PC-3 (cell line): ENCODE measurements at regions not wholly inside any gene's neighbourhood (a gene's known extent, or its start where the extent isn't known, plus 50 kb on each side); places are given as distances from the start of the nearest gene placed in this dataset.

Experiments
- ATAC-seq: fragments of 200-7000 bp; cut with Tn5 transposase; 2 replicates; pipeline ENCODE4 v1.9.1; 2020; ENCODE audit warnings: mild to moderate bottlenecking, moderate library complexity
- BruUV-seq: library from RNA; stranded (reverse); fragments of 400-500 nt; replicated peaks from 2 replicates; lab custom pipeline; 2021; lab: Mats Ljungman, UMichigan
- CTCF ChIA-PET: fragments of 300-600 bp; sonication (Branson Sonifier 250); formaldehyde crosslinking; loops from one replicate; lab custom pipeline; 2022; ENCODE audit warnings: antibody characterized with exemption; lab: Charles Lee
- POLR2A ChIA-PET: fragments of 300-600 bp; sonication (Branson Sonifier 250); formaldehyde crosslinking; loops from one replicate; lab custom pipeline; 2022; ENCODE audit warnings: antibody characterized with exemption; ENCODE audit not compliant: unreplicated experiment; lab: Charles Lee
- DNase-seq: peaks from one replicate; pipeline ENCODE4 v3.0.0-alpha.2; 2015
- H2AFZ ChIP-seq: fragments of 300-600 bp; sonication (generic); 2 replicates; pipeline ENCODE4 v1.6.0; 2016; ENCODE audit warnings: antibody characterized with exemption, low read length
- H3F3A ChIP-seq: fragments of 300-600 bp; sonication (generic); one replicate; pipeline ENCODE4 v1.6.0; 2017; ENCODE audit warnings: antibody characterized with exemption, low read length, control low read depth, mild to moderate bottlenecking; ENCODE audit not compliant: unreplicated experiment
- H3K27ac ChIP-seq: fragments of 300-600 bp; sonication (generic); 2 replicates; pipeline ENCODE4 v1.5.1; 2016; ENCODE audit warnings: mild to moderate bottlenecking, low read length
- H3K27me3 ChIP-seq: fragments of 300-600 bp; sonication (generic); 2 replicates; pipeline ENCODE4 v1.6.1; 2016; ENCODE audit warnings: low read length, mixed read lengths
- H3K36me3 ChIP-seq: fragments of 300-600 bp; sonication (generic); 2 replicates; pipeline ENCODE4 v1.6.1; 2016; ENCODE audit warnings: low read depth, mixed run types, low read length, mixed read lengths
- H3K4me1 ChIP-seq: fragments of 300-600 bp; sonication (generic); 2 replicates; pipeline ENCODE4 v1.5.1; 2016; ENCODE audit warnings: low read length; ENCODE audit not compliant: insufficient read depth
- H3K4me2 ChIP-seq: fragments of 300-600 bp; sonication (generic); 2 replicates; pipeline ENCODE4 v1.6.0; 2016; ENCODE audit warnings: low read length
- H3K4me3 ChIP-seq: fragments of 300-600 bp; sonication (generic); 2 replicates; pipeline ENCODE4 v1.5.1; 2016; ENCODE audit warnings: mild to moderate bottlenecking, low read length, mixed read lengths
- H3K79me2 ChIP-seq: fragments of 300-600 bp; sonication (generic); 2 replicates; pipeline ENCODE4 v1.6.1; 2017; ENCODE audit warnings: low read length, mixed read lengths
- H3K9ac ChIP-seq: fragments of 300-600 bp; sonication (generic); 2 replicates; pipeline ENCODE4 v1.6.0; 2016; ENCODE audit warnings: mild to moderate bottlenecking, low read length
- H3K9me2 ChIP-seq: fragments of 300-600 bp; sonication (generic); replicated peaks from 2 replicates; pipeline ENCODE4 v1.6.1; 2016; ENCODE audit warnings: mixed run types, low read length, mixed read lengths
- H3K9me3 ChIP-seq: fragments of 300-600 bp; sonication (generic); 2 replicates; pipeline ENCODE4 v1.6.1; 2016; ENCODE audit warnings: low read length, mixed read lengths
- H4K20me1 ChIP-seq: fragments of 300-600 bp; sonication (generic); 2 replicates; pipeline ENCODE4 v1.6.1; 2016; ENCODE audit warnings: low read length, mixed read lengths
- CTCF ChIP-seq: fragments of 300-600 bp; sonication (generic); conservative IDR thresholded peaks from 2 replicates; pipeline ENCODE4 v1.5.1; 2017; ENCODE audit warnings: antibody characterized with exemption, low read depth, mild to moderate bottlenecking, low read length
- EZH2 ChIP-seq: fragments of 300-600 bp; sonication (generic); IDR thresholded peaks from one replicate; pipeline ENCODE4 v1.6.1; 2017; ENCODE audit warnings: antibody characterized with exemption, mild to moderate bottlenecking, low read length; ENCODE audit not compliant: unreplicated experiment
- EZH2phosphoT487 ChIP-seq: fragments of 300-600 bp; sonication (generic); IDR thresholded peaks from 2 replicates; pipeline ENCODE4 v1.6.1; 2018; ENCODE audit warnings: mild to moderate bottlenecking, antibody characterized with exemption, low read length, borderline replicate concordance
- intact Hi-C: fragments of 100-400 bp; cut with micrococcal nuclease; formaldehyde crosslinking; loops from 2 replicates; pipeline ENCODE4 v1.9.0; 2023

GRCh38 chr3:144866476-144866875 lies 894.9 kb downstream of the DIPK2A start:
- TF ChIP-seq EZH2phosphoT487 (no peak), EZH2 (no peak), CTCF (no peak)
- DNase-seq = no peak
- Histone ChIP-seq H3K79me2 (no peaks in the 10 kb centered on the region), H3K9me3 (no peaks in the 10 kb centered on the region), H3K27me3 (no peaks in the 10 kb centered on the region), H3K4me2 (no peak overlapping the region), H4K20me1 (no peaks in the 10 kb centered on the region), H3K9me2 (no peaks in the 10 kb centered on the region), H3K4me3 (no peak overlapping the region), H3K36me3 (no peaks in the 10 kb centered on the region), H2AFZ (no peak overlapping the region), H3K9ac (no peak overlapping the region), H3F3A (no peaks in the 10 kb centered on the region), H3K27ac (no peak overlapping the region), H3K4me1 (no peaks in the 10 kb centered on the region)
- ChIA-PET CTCF (no interaction called here), POLR2A (no interaction called here)
- intact Hi-C loops = no loop called here
- no peak for ATAC-seq
- no TSS peak for BruUV-seq

- CTCF ChIA-PET = no interaction called here
- intact Hi-C loops = no loop called here
These were observed 896.9 kb downstream of the DIPK2A start for GRCh38 chr3:144868506-144868905.

GRCh38 chr3:144873066-144873465 lies 901.4 kb downstream of the DIPK2A start:
- no peak overlapping the region for H3K4me2 ChIP-seq

More at GRCh38 chr3:144868506-144868905, 896.9 kb downstream of the DIPK2A start:
- H4K20me1 ChIP-seq = no peaks in the 10 kb centered on the region
- no peaks in the 10 kb centered on the region for H3F3A ChIP-seq
- H2AFZ ChIP-seq = no peak overlapping the region
- H3K9me2 ChIP-seq = no peaks in the 10 kb centered on the region
- no peak overlapping the region for H3K4me3 ChIP-seq
- H3K4me2 ChIP-seq = no peak overlapping the region
- H3K79me2 ChIP-seq = no peaks in the 10 kb centered on the region
- no TSS peak for BruUV-seq
- no peak for TF ChIP-seq EZH2phosphoT487
- no peaks in the 10 kb centered on the region for H3K36me3 ChIP-seq
- no peak for ATAC-seq
- H3K9ac ChIP-seq = no peak overlapping the region
- H3K4me1 ChIP-seq = no peaks in the 10 kb centered on the region
- POLR2A ChIA-PET = no interaction called here
- H3K27me3 ChIP-seq = no peaks in the 10 kb centered on the region
- no peaks in the 10 kb centered on the region for H3K9me3 ChIP-seq
- no peak overlapping the region for H3K27ac ChIP-seq
- no peak for DNase-seq

More at GRCh38 chr3:144873066-144873465, 901.4 kb downstream of the DIPK2A start:
- TF ChIP-seq EZH2phosphoT487 (no peak), EZH2 (no peak), CTCF (no peak)
- H3K4me3 ChIP-seq = no peak overlapping the region
- intact Hi-C loops = no loop called here
- no peaks in the 10 kb centered on the region for H3K9me2 ChIP-seq
- no peaks in the 10 kb centered on the region for H3K79me2 ChIP-seq
- BruUV-seq = no TSS peak
- H4K20me1 ChIP-seq = no peaks in the 10 kb centered on the region
- ATAC-seq (no peak), DNase-seq (no peak)
- no peaks in the 10 kb centered on the region for H3K9me3 ChIP-seq
- H3F3A ChIP-seq = no peaks in the 10 kb centered on the region
- H2AFZ ChIP-seq = no peak overlapping the region
- H3K4me1 ChIP-seq = no peaks in the 10 kb centered on the region
- H3K9ac ChIP-seq = no peak overlapping the region
- ChIA-PET CTCF (no interaction called here), POLR2A (no interaction called here)
- no peaks in the 10 kb centered on the region for H3K27me3 ChIP-seq
- no peak overlapping the region for H3K27ac ChIP-seq
- no peaks in the 10 kb centered on the region for H3K36me3 ChIP-seq
